ENCODE measurements at regions not wholly inside any gene's neighbourhood (a gene's known extent, or its start where the extent isn't known, plus 50 kb on each side); places are given as distances from the start of the nearest gene placed in this dataset.

DNA sequence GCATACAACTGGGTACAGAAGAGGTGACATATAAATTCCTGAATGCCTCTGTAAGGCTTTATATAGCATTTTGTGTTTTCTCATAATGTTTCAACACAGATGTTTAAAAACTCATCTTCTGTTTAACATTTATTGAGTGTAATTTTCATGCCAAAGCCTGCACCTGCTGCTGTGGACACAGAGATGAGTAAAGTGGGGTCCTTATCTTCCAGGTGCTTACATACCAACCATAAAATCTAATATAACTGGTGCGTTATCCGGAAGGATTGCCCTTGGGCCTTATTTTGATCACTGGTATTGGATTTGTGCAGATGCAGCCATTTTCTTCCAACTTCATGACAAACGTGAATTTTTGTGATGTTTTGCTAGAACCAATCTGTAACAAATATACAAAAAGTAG is 222.3 kb downstream of the DMRT2 start:
- DNase-seq (ENCODE audit: low read depth, low spot score), result no peak
- H3K4me3 ChIP-seq (ENCODE audit: insufficient read length, low read depth), result no peak overlapping the region
- TF ChIP-seq YY1 (IDR thresholded peaks at IDR 0.05; ENCODE audit: insufficient read depth, insufficient read length) (no peak), SUZ12 (IDR thresholded peaks at IDR 0.05; ENCODE audit: extremely low read depth, insufficient read depth, insufficient read length) (no peak), ZNF274 (IDR thresholded peaks at IDR 0.05; ENCODE audit: low read depth, low read length) (no peak)

DNA sequence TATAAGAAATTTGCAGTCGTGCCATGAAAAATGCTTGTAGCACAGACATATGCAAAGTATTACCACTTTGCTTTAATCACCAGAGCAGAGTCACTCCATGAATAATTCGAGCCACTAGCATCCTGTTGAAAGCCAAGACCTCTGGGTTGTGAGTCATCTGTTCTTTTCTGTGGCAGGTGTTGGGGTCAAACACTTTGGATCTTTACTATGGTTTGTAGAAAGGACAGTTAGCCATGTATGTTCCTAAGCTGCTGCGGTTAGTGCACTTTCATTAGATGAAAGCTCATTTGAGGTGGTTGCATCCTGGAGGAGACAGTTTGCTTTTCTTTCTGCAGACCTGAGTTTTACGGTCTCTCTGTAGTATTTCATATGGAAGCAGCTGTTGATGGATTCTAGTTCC is 223.7 kb downstream of the DMRT2 start:
- Histone ChIP-seq H3K9ac (ENCODE audit: insufficient read length, low read depth) (no peak overlapping the region), H3K4me3 (ENCODE audit: insufficient read length, low read depth) (no peak overlapping the region), H3K27me3 (ENCODE audit: insufficient read depth, insufficient read length) (no peaks in the 10 kb centered on the region), H3K36me3 (ENCODE audit: insufficient read depth, insufficient read length, low read length) (no peaks in the 10 kb centered on the region), H3K9me3 (ENCODE audit: insufficient read depth, low read length) (no peaks in the 10 kb centered on the region), H3K4me1 (ENCODE audit: insufficient read depth, insufficient read length) (no peaks in the 10 kb centered on the region)
- TF ChIP-seq ZNF274 (IDR thresholded peaks at IDR 0.05; ENCODE audit: low read depth, low read length) (no peak), SUZ12 (IDR thresholded peaks at IDR 0.05; ENCODE audit: extremely low read depth, insufficient read depth, insufficient read length) (no peak), YY1 (IDR thresholded peaks at IDR 0.05; ENCODE audit: insufficient read depth, insufficient read length) (no peak)
- DNase-seq (ENCODE audit: low read depth, low spot score), result peak; percentile 8

More for the DNA sequence above, 222.3 kb downstream of the DMRT2 start:
- H3K4me1 ChIP-seq (ENCODE audit: insufficient read depth, insufficient read length), result no peaks in the 10 kb centered on the region
- no peaks in the 10 kb centered on the region for H3K9me3 ChIP-seq (ENCODE audit: insufficient read depth, low read length)
- no peaks in the 10 kb centered on the region for H3K36me3 ChIP-seq (ENCODE audit: insufficient read depth, insufficient read length, low read length)
- H3K9ac ChIP-seq (ENCODE audit: insufficient read length, low read depth), result no peak overlapping the region
- H3K27me3 ChIP-seq (ENCODE audit: insufficient read depth, insufficient read length), result no peaks in the 10 kb centered on the region

GRCh38 chr9:1274334-1274733 is 224.2 kb downstream of the DMRT2 start:
- Histone ChIP-seq H3K36me3 (ENCODE audit: insufficient read depth, insufficient read length, low read length) (no peaks in the 10 kb centered on the region), H3K9ac (ENCODE audit: insufficient read length, low read depth) (no peak overlapping the region), H3K9me3 (ENCODE audit: insufficient read depth, low read length) (no peaks in the 10 kb centered on the region), H3K4me1 (ENCODE audit: insufficient read depth, insufficient read length) (no peaks in the 10 kb centered on the region), H3K4me3 (ENCODE audit: insufficient read length, low read depth) (no peak overlapping the region), H3K27me3 (ENCODE audit: insufficient read depth, insufficient read length) (no peaks in the 10 kb centered on the region)
- no peak for TF ChIP-seq SUZ12 (IDR thresholded peaks at IDR 0.05; ENCODE audit: extremely low read depth, insufficient read depth, insufficient read length)
- TF ChIP-seq YY1 (IDR thresholded peaks at IDR 0.05; ENCODE audit: insufficient read depth, insufficient read length), result no peak
- TF ChIP-seq ZNF274 (IDR thresholded peaks at IDR 0.05; ENCODE audit: low read depth, low read length), result no peak
- no peak for DNase-seq (ENCODE audit: low read depth, low spot score)

DNA sequence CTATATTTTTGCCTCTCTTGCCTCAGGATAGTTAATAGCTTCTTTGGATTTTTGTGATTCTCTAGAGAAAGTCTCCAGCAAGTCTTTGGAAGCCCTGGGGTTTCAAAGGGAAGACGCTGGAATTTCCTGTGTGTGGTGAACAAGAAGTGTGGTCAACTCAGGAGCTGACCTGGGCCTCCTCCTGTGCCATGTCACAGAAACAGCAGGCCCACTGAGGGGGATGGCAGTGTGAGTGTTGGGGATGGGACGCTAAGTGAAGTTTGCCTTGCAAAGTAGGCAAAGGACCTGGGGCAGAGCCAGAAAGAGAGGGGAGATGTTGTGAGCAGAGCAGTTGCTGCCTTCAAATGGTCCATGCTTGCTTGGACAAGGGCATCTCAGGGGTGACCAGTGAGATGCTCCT is 226.3 kb downstream of the DMRT2 start:
- H3K4me1 ChIP-seq (ENCODE audit: insufficient read depth, insufficient read length), result no peaks in the 10 kb centered on the region
- no peak for TF ChIP-seq YY1 (IDR thresholded peaks at IDR 0.05; ENCODE audit: insufficient read depth, insufficient read length)
- no peak for TF ChIP-seq ZNF274 (IDR thresholded peaks at IDR 0.05; ENCODE audit: low read depth, low read length)
- TF ChIP-seq SUZ12 (IDR thresholded peaks at IDR 0.05; ENCODE audit: extremely low read depth, insufficient read depth, insufficient read length), result no peak
- H3K9me3 ChIP-seq (ENCODE audit: insufficient read depth, low read length), result no peaks in the 10 kb centered on the region
- DNase-seq (ENCODE audit: low read depth, low spot score), result peak; percentile 1
- no peaks in the 10 kb centered on the region for H3K27me3 ChIP-seq (ENCODE audit: insufficient read depth, insufficient read length)
- H3K9ac ChIP-seq (ENCODE audit: insufficient read length, low read depth), result no peak overlapping the region
- no peak overlapping the region for H3K4me3 ChIP-seq (ENCODE audit: insufficient read length, low read depth)
- no peaks in the 10 kb centered on the region for H3K36me3 ChIP-seq (ENCODE audit: insufficient read depth, insufficient read length, low read length)

GRCh38 chr9:1284727-1285126 is 234.6 kb downstream of the DMRT2 start:
- Histone ChIP-seq H3K4me1 (ENCODE audit: insufficient read depth, insufficient read length) (no peaks in the 10 kb centered on the region), H3K9ac (ENCODE audit: insufficient read length, low read depth) (no peak overlapping the region), H3K9me3 (ENCODE audit: insufficient read depth, low read length) (no peaks in the 10 kb centered on the region), H3K4me3 (ENCODE audit: insufficient read length, low read depth) (no peak overlapping the region), H3K36me3 (ENCODE audit: insufficient read depth, insufficient read length, low read length) (no peaks in the 10 kb centered on the region), H3K27me3 (ENCODE audit: insufficient read depth, insufficient read length) (no peaks in the 10 kb centered on the region)
- DNase-seq (ENCODE audit: low read depth, low spot score), result no peak
- no peak for TF ChIP-seq YY1 (IDR thresholded peaks at IDR 0.05; ENCODE audit: insufficient read depth, insufficient read length)

GRCh38 chr9:1285526-1285925 is 235.4 kb downstream of the DMRT2 start:
- Histone ChIP-seq H3K9ac (ENCODE audit: insufficient read length, low read depth) (no peak overlapping the region), H3K9me3 (ENCODE audit: insufficient read depth, low read length) (no peaks in the 10 kb centered on the region), H3K4me3 (ENCODE audit: insufficient read length, low read depth) (no peak overlapping the region), H3K36me3 (ENCODE audit: insufficient read depth, insufficient read length, low read length) (no peaks in the 10 kb centered on the region), H3K27me3 (ENCODE audit: insufficient read depth, insufficient read length) (no peaks in the 10 kb centered on the region), H3K4me1 (ENCODE audit: insufficient read depth, insufficient read length) (no peaks in the 10 kb centered on the region)
- no peak for DNase-seq (ENCODE audit: low read depth, low spot score)
- no peak for TF ChIP-seq YY1 (IDR thresholded peaks at IDR 0.05; ENCODE audit: insufficient read depth, insufficient read length)
- TF ChIP-seq ZNF274 (IDR thresholded peaks at IDR 0.05; ENCODE audit: low read depth, low read length), result no peak
- TF ChIP-seq SUZ12 (IDR thresholded peaks at IDR 0.05; ENCODE audit: extremely low read depth, insufficient read depth, insufficient read length), result no peak

GRCh38 chr9:1292384-1292783 is 242.2 kb downstream of the DMRT2 start:
- Histone ChIP-seq H3K9me3 (ENCODE audit: insufficient read depth, low read length) (no peaks in the 10 kb centered on the region), H3K27me3 (ENCODE audit: insufficient read depth, insufficient read length) (no peaks in the 10 kb centered on the region), H3K9ac (ENCODE audit: insufficient read length, low read depth) (no peak overlapping the region), H3K4me3 (ENCODE audit: insufficient read length, low read depth) (no peak overlapping the region), H3K4me1 (ENCODE audit: insufficient read depth, insufficient read length) (no peaks in the 10 kb centered on the region), H3K36me3 (ENCODE audit: insufficient read depth, insufficient read length, low read length) (no peaks in the 10 kb centered on the region)
- DNase-seq (ENCODE audit: low read depth, low spot score), result no peak
- TF ChIP-seq SUZ12 (IDR thresholded peaks at IDR 0.05; ENCODE audit: extremely low read depth, insufficient read depth, insufficient read length), result no peak
- no peak for TF ChIP-seq ZNF274 (IDR thresholded peaks at IDR 0.05; ENCODE audit: low read depth, low read length)

Data from NT2/D1 (cell line).